ENCODE measurements at regions not wholly inside any gene's neighbourhood (a gene's known extent, or its start where the extent isn't known, plus 50 kb on each side); places are given as distances from the start of the nearest gene placed in this dataset.

DNA sequence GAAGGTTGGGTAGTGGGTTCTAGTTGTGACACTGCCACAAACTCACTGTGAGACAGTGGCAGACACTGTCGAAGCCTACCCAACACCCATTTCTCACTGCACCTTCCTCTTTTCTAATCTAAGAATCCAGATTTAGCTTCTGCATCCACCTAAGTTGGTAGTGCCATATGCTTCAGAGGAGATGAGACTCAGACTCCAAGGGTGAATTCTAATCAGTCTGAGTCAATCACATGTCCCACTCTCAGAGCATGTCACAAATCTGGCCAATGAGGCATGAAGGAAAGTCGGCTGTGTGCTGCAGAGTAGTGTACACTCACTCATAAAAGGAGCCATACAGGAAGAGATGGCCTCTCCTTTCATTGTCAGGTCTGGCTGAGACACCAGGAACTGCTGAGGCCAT is 102.1 kb upstream of the RAP1B start:
- no peak for DNase-seq (ENCODE audit: low read depth in 1 of 2, low spot score in 1 of 2)
- H3K27me3 ChIP-seq (ENCODE audit: insufficient read depth, poor library complexity, severe bottlenecking), result no peaks in the 10 kb centered on the region
- TF ChIP-seq POLR2AphosphoS5 (IDR thresholded peaks at IDR 0.05; ENCODE audit: low read depth), result no peak
- H3K27ac ChIP-seq (replicated peaks), result no peak overlapping the region
- H3K4me3 ChIP-seq (replicated peaks; ENCODE audit: insufficient read depth, low read length), result no peak overlapping the region

DNA sequence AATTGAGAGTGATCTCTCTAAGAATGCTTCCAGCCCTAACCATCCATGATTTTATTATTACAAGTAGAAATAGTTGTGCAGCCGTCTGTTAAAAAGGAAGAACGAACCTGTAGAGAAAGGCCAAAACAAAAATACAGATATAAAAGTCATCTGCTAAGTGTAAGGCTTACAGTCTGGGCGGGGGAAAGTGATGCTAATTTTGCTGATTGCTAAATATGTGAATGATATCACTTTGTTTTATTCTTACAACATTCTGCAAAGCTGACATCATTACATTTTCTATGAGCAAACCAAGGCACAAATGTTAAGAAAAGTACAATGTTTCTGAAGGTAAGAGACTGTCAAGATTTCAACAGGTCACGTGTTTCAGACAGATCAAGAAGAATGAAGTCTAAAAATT is 101.5 kb upstream of the RAP1B start:
- TF ChIP-seq POLR2AphosphoS5 (IDR thresholded peaks at IDR 0.05; ENCODE audit: low read depth) (no peak), GABPA (IDR thresholded peaks at IDR 0.05; ENCODE audit: low read depth) (no peak), SPI1 (IDR thresholded peaks at IDR 0.05; ENCODE audit: borderline replicate concordance, low read depth) (no peak)
- TF ChIP-seq, protein P1, sequence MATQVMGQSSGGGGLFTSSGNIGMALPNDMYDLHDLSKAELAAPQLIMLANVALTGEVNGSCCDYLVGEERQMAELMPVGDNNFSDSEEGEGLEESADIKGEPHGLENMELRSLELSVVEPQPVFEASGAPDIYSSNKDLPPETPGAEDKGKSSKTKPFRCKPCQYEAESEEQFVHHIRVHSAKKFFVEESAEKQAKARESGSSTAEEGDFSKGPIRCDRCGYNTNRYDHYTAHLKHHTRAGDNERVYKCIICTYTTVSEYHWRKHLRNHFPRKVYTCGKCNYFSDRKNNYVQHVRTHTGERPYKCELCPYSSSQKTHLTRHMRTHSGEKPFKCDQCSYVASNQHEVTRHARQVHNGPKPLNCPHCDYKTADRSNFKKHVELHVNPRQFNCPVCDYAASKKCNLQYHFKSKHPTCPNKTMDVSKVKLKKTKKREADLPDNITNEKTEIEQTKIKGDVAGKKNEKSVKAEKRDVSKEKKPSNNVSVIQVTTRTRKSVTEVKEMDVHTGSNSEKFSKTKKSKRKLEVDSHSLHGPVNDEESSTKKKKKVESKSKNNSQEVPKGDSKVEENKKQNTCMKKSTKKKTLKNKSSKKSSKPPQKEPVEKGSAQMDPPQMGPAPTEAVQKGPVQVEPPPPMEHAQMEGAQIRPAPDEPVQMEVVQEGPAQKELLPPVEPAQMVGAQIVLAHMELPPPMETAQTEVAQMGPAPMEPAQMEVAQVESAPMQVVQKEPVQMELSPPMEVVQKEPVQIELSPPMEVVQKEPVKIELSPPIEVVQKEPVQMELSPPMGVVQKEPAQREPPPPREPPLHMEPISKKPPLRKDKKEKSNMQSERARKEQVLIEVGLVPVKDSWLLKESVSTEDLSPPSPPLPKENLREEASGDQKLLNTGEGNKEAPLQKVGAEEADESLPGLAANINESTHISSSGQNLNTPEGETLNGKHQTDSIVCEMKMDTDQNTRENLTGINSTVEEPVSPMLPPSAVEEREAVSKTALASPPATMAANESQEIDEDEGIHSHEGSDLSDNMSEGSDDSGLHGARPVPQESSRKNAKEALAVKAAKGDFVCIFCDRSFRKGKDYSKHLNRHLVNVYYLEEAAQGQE (IDR thresholded peaks at IDR 0.05; ENCODE audit: insufficient replicate concordance, low read depth), result no peak
- TF ChIP-seq, protein P2, sequence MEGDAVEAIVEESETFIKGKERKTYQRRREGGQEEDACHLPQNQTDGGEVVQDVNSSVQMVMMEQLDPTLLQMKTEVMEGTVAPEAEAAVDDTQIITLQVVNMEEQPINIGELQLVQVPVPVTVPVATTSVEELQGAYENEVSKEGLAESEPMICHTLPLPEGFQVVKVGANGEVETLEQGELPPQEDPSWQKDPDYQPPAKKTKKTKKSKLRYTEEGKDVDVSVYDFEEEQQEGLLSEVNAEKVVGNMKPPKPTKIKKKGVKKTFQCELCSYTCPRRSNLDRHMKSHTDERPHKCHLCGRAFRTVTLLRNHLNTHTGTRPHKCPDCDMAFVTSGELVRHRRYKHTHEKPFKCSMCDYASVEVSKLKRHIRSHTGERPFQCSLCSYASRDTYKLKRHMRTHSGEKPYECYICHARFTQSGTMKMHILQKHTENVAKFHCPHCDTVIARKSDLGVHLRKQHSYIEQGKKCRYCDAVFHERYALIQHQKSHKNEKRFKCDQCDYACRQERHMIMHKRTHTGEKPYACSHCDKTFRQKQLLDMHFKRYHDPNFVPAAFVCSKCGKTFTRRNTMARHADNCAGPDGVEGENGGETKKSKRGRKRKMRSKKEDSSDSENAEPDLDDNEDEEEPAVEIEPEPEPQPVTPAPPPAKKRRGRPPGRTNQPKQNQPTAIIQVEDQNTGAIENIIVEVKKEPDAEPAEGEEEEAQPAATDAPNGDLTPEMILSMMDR (IDR thresholded peaks at IDR 0.05; ENCODE audit: insufficient read depth, low read length), result no peak
- H3K4me3 ChIP-seq (replicated peaks; ENCODE audit: insufficient read depth, low read length), result no peak overlapping the region
- H3K27ac ChIP-seq (replicated peaks), result no peak overlapping the region
- no peaks in the 10 kb centered on the region for H3K27me3 ChIP-seq (ENCODE audit: insufficient read depth, poor library complexity, severe bottlenecking)
- no peak for DNase-seq (ENCODE audit: low read depth in 1 of 2, low spot score in 1 of 2)

DNA sequence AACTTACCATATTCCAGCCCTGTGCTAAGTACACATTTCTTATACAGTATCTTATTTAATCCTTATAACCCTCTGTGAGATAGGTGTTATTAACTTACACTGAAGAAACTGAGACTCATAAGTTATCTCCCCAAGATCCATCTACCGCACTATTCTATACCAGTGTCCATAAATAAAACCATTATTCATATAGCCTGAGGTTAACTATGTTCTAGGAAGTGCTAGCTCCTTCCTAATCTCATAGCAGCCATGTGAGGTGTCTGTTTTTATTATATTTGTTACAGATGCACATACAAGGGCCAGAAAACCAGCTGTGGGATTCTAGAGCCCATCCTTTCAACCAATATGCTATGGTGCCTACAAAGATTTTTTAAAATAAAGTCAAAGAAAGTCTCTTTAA is 100.3 kb upstream of the RAP1B start:
- H3K27ac ChIP-seq (replicated peaks), result no peak overlapping the region
- no peaks in the 10 kb centered on the region for H3K27me3 ChIP-seq (ENCODE audit: insufficient read depth, poor library complexity, severe bottlenecking)
- TF ChIP-seq POLR2AphosphoS5 (IDR thresholded peaks at IDR 0.05; ENCODE audit: low read depth), result no peak
- TF ChIP-seq GABPA (IDR thresholded peaks at IDR 0.05; ENCODE audit: low read depth), result no peak
- TF ChIP-seq, protein P1 (IDR thresholded peaks at IDR 0.05; ENCODE audit: insufficient replicate concordance, low read depth), result no peak
- no peak for TF ChIP-seq SPI1 (IDR thresholded peaks at IDR 0.05; ENCODE audit: borderline replicate concordance, low read depth)
- TF ChIP-seq, protein P2 (IDR thresholded peaks at IDR 0.05; ENCODE audit: insufficient read depth, low read length), result no peak
- no peak overlapping the region for H3K4me3 ChIP-seq (replicated peaks; ENCODE audit: insufficient read depth, low read length)
- no peak for DNase-seq (ENCODE audit: low read depth in 1 of 2, low spot score in 1 of 2)

DNA sequence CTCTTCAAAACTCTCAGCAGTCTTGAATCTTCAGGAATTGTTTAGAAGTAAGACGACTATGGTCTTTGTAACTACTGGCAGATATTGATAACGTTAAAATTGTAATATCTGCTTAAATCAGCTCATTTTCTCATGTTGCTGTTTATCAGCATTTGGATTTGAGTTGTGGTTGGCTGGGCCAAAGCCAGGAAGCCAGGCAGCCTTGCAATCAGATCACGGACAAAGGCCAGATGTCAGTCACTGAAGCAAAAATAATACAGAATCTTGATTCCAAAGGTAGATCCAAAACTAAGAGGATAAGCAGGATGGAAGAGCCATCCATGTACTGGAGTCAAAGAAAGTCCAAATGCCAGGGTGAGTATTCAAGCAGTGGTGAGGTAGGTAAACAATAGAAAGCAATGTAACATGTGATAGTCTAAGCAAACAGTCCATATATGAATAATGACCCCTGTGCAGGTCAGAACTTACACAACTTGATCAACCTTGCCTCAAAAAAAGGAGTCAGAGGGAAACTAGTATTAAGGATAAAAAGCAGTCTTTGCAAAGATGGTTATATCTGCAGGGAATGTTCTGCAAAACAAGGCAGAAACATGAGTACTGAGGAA is 95.8 kb upstream of the RAP1B start:
- Histone ChIP-seq H3K4me3 (replicated peaks; ENCODE audit: insufficient read depth, low read length) (no peak overlapping the region), H3K27me3 (ENCODE audit: insufficient read depth, poor library complexity, severe bottlenecking) (no peaks in the 10 kb centered on the region), H3K27ac (replicated peaks) (no peak overlapping the region)
- DNase-seq (ENCODE audit: low read depth in 1 of 2, low spot score in 1 of 2), result no peak
- TF ChIP-seq GABPA (IDR thresholded peaks at IDR 0.05; ENCODE audit: low read depth) (no peak), SPI1 (IDR thresholded peaks at IDR 0.05; ENCODE audit: borderline replicate concordance, low read depth) (no peak), POLR2AphosphoS5 (IDR thresholded peaks at IDR 0.05; ENCODE audit: low read depth) (no peak)
- TF ChIP-seq, protein P1 (IDR thresholded peaks at IDR 0.05; ENCODE audit: insufficient replicate concordance, low read depth), result no peak
- TF ChIP-seq, protein P2 (IDR thresholded peaks at IDR 0.05; ENCODE audit: insufficient read depth, low read length), result no peak
